GM23338 (cell line): ENCODE measurements at regions not wholly inside any gene's neighbourhood (a gene's known extent, or its start where the extent isn't known, plus 50 kb on each side); places are given as distances from the start of the nearest gene placed in this dataset.

Experiments
- ATAC-seq: fragments of 200-7000 bp; cut with Tn5 transposase; 3 replicates; pipeline ENCODE4 v1.9.1; 2020
- DNase-seq: peaks from one replicate; pipeline ENCODE4 v3.0.0-alpha.2; 2015; ENCODE audit warnings: low spot score
- H2AFZ ChIP-seq: fragments of 200-600 bp; sonication (generic); 2 replicates; pipeline ENCODE4 v1.8.0; 2016; ENCODE audit warnings: antibody characterized with exemption, mild to moderate bottlenecking, moderate library complexity
- H3F3A ChIP-seq: fragments of 200-600 bp; sonication (generic); replicated peaks from 2 replicates; pipeline ENCODE4 v1.8.0; 2017; ENCODE audit warnings: antibody characterized with exemption, mixed run types, low read depth
- H3K27ac ChIP-seq: fragments of 200-600 bp; sonication (generic); 2 replicates; pipeline ENCODE4 v1.6.1; 2016; ENCODE audit warnings: low read depth
- H3K27me3 ChIP-seq: fragments of 200-600 bp; sonication (generic); 2 replicates; pipeline ENCODE4 v1.8.0; 2016; ENCODE audit warnings: mild to moderate bottlenecking, mixed run types, moderate library complexity; ENCODE audit not compliant: insufficient read depth
- H3K36me3 ChIP-seq: fragments of 200-600 bp; sonication (generic); 2 replicates; pipeline ENCODE4 v1.8.0; 2016; ENCODE audit warnings: mild to moderate bottlenecking; ENCODE audit not compliant: insufficient read depth
- H3K4me1 ChIP-seq: fragments of 200-600 bp; sonication (generic); 2 replicates; pipeline ENCODE4 v1.8.0; 2016; ENCODE audit warnings: mild to moderate bottlenecking, moderate library complexity; ENCODE audit not compliant: insufficient read depth
- H3K4me2 ChIP-seq: fragments of 200-600 bp; sonication (generic); 2 replicates; pipeline ENCODE4 v1.7.1; 2017; ENCODE audit warnings: mixed run types
- H3K4me3 ChIP-seq: fragments of 200-600 bp; sonication (generic); 2 replicates; pipeline ENCODE4 v1.6.1; 2016; ENCODE audit warnings: mixed run types
- H3K79me2 ChIP-seq: fragments of 200-600 bp; sonication (generic); replicated peaks from 2 replicates; pipeline ENCODE4 v1.8.0; 2017; ENCODE audit warnings: mild to moderate bottlenecking; ENCODE audit not compliant: insufficient read depth
- H3K9me2 ChIP-seq: fragments of 200-600 bp; sonication (generic); 2 replicates; pipeline ENCODE4 v1.8.0; 2017; ENCODE audit not compliant: insufficient read depth
- H4K20me1 ChIP-seq: fragments of 200-600 bp; sonication (generic); replicated peaks from 2 replicates; pipeline ENCODE4 v1.8.0; 2017; ENCODE audit warnings: mild to moderate bottlenecking; ENCODE audit not compliant: insufficient read depth
- H3K27ac Mint-ChIP-seq: 2 replicates; pipeline ENCODE4 v1.8.0; 2020; ENCODE audit warnings: inconsistent platforms, mild to moderate bottlenecking, moderate library complexity, mixed read lengths
- H3K27me3 Mint-ChIP-seq: 3 replicates; pipeline ENCODE4 v1.8.0; 2022; ENCODE audit warnings: low read depth, mild to moderate bottlenecking, moderate library complexity, mixed read lengths, inconsistent platforms; ENCODE audit not compliant: insufficient read depth, poor library complexity
- H3K36me3 Mint-ChIP-seq: 3 replicates; pipeline ENCODE4 v1.8.0; 2021; ENCODE audit warnings: low read depth, mild to moderate bottlenecking, inconsistent platforms, moderate library complexity, mixed read lengths
- H3K4me1 Mint-ChIP-seq: 3 replicates; pipeline ENCODE4 v1.8.0; 2020; ENCODE audit warnings: mild to moderate bottlenecking, inconsistent platforms, mixed read lengths
- H3K4me3 Mint-ChIP-seq: 3 replicates; pipeline ENCODE4 v1.8.0; 2021; ENCODE audit warnings: moderate library complexity, mild to moderate bottlenecking, inconsistent platforms, mixed read lengths
- H3K9me3 Mint-ChIP-seq: 3 replicates; pipeline ENCODE4 v1.8.0; 2020; ENCODE audit warnings: moderate library complexity, mild to moderate bottlenecking, inconsistent platforms, mixed read lengths
- CREB1 ChIP-seq: fragments of 250-450 bp; sonication (Bioruptor Pico); IDR thresholded peaks from 2 replicates; pipeline ENCODE4 v1.5.0; 2020; ENCODE audit warnings: low read depth, mild to moderate bottlenecking, moderate library complexity
- EZH2 ChIP-seq: fragments of 200-600 bp; sonication (generic); IDR thresholded peaks from one replicate; pipeline ENCODE4 v1.8.0; 2017; ENCODE audit warnings: antibody characterized with exemption, mild to moderate bottlenecking, low read depth; ENCODE audit not compliant: unreplicated experiment
- EZH2phosphoT487 ChIP-seq: fragments of 200-600 bp; sonication (generic); IDR thresholded peaks from one replicate; pipeline ENCODE4 v1.8.1; 2018; ENCODE audit warnings: antibody characterized with exemption; ENCODE audit not compliant: unreplicated experiment
- JUNB ChIP-seq: IDR thresholded peaks from one replicate; pipeline ENCODE4 v1.6.1; 2016; ENCODE audit warnings: antibody characterized with exemption; ENCODE audit not compliant: unreplicated experiment
- NANOG ChIP-seq: IDR thresholded peaks from 2 replicates; pipeline ENCODE4 v1.6.1; 2016; ENCODE audit warnings: antibody characterized with exemption, borderline replicate concordance
- POLR2AphosphoS5 ChIP-seq: IDR thresholded peaks from 2 replicates; pipeline ENCODE4 v1.6.1; 2016; ENCODE audit warnings: antibody characterized with exemption, low read depth
- REST ChIP-seq: IDR thresholded peaks from one replicate; pipeline ENCODE4 v1.6.1; 2018; ENCODE audit warnings: antibody characterized with exemption; ENCODE audit not compliant: unreplicated experiment
- STAT1 ChIP-seq: IDR thresholded peaks from one replicate; pipeline ENCODE4 v1.6.1; 2016; ENCODE audit warnings: antibody characterized with exemption; ENCODE audit not compliant: unreplicated experiment
- ZNF331 ChIP-seq: fragments of 250-450 bp; sonication (Bioruptor Pico); IDR thresholded peaks from 2 replicates; pipeline ENCODE4 v1.5.0; 2020; ENCODE audit warnings: low read depth, mild to moderate bottlenecking, moderate library complexity
- TF ChIP-seq, protein P1 (sequence below), 2 experiments: fragments of 200-600 bp in 1 of 2; sonication (generic) in 1 of 2; conservative IDR thresholded peaks; 2 replicates each; pipeline versions ENCODE4 v1.5.1 to v1.6.1; 2016 to 2017; ENCODE audit warnings: antibody characterized with exemption in 2 of 2, low read depth in 2 of 2, mild to moderate bottlenecking in 2 of 2, moderate library complexity in 1 of 2
- TF ChIP-seq, protein P2 (sequence below): IDR thresholded peaks from 2 replicates; pipeline ENCODE4 v1.6.1; 2016; ENCODE audit warnings: antibody characterized with exemption
- TF ChIP-seq, protein P3 (sequence below): fragments of 250-450 bp; sonication (Bioruptor Pico); IDR thresholded peaks from 2 replicates; pipeline ENCODE4 v1.5.0; 2020; ENCODE audit warnings: mild to moderate bottlenecking, moderate library complexity

DNA sequence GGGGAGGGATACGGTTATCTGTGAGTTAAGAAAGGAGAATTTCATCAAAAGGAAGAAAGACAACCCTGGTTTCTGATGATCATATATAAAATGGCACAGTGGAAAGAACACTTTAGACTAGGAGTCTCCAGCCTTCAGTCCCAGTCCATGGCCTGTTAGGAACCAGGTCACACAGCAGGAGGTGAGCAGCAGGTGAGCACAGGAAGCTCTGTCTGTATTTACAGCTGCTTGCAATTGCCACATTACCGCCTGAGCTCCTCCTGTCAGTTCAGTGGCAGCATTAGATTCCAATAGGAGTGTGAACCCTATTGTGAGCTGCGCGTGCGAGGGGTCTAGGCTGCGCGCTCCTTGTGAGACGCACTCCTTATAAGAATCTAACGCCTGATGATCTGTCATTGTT lies 137.9 kb downstream of the BTG1 start:
- Histone ChIP-seq H4K20me1 (no peaks in the 10 kb centered on the region), H3K4me2 (no peak overlapping the region), H3K36me3 (no peaks in the 10 kb centered on the region), H3K4me3 (no peak overlapping the region), H2AFZ (no peak overlapping the region), H3K27ac (no peak overlapping the region), H3K4me1 (no peaks in the 10 kb centered on the region), H3K27me3 (no peaks in the 10 kb centered on the region), H3F3A (no peaks in the 10 kb centered on the region), H3K9me2 (peaks cover 6% of the 10 kb centered on the region; the same call in 1 of the 2 replicates), H3K79me2 (no peaks in the 10 kb centered on the region)
- peaks cover 7% of the 10 kb centered on the region; the same call in 1 of the 3 replicates for H3K4me1 Mint-ChIP-seq
- TF ChIP-seq, protein P1, sequence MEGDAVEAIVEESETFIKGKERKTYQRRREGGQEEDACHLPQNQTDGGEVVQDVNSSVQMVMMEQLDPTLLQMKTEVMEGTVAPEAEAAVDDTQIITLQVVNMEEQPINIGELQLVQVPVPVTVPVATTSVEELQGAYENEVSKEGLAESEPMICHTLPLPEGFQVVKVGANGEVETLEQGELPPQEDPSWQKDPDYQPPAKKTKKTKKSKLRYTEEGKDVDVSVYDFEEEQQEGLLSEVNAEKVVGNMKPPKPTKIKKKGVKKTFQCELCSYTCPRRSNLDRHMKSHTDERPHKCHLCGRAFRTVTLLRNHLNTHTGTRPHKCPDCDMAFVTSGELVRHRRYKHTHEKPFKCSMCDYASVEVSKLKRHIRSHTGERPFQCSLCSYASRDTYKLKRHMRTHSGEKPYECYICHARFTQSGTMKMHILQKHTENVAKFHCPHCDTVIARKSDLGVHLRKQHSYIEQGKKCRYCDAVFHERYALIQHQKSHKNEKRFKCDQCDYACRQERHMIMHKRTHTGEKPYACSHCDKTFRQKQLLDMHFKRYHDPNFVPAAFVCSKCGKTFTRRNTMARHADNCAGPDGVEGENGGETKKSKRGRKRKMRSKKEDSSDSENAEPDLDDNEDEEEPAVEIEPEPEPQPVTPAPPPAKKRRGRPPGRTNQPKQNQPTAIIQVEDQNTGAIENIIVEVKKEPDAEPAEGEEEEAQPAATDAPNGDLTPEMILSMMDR (conservative IDR thresholded peaks at IDR 0.05; ENCODE audit: low read depth in 2 of 2), result no peak
- TF ChIP-seq POLR2AphosphoS5, result no peak
- TF ChIP-seq, protein P2, sequence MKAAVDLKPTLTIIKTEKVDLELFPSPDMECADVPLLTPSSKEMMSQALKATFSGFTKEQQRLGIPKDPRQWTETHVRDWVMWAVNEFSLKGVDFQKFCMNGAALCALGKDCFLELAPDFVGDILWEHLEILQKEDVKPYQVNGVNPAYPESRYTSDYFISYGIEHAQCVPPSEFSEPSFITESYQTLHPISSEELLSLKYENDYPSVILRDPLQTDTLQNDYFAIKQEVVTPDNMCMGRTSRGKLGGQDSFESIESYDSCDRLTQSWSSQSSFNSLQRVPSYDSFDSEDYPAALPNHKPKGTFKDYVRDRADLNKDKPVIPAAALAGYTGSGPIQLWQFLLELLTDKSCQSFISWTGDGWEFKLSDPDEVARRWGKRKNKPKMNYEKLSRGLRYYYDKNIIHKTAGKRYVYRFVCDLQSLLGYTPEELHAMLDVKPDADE, result no peak
- TF ChIP-seq, protein P3, sequence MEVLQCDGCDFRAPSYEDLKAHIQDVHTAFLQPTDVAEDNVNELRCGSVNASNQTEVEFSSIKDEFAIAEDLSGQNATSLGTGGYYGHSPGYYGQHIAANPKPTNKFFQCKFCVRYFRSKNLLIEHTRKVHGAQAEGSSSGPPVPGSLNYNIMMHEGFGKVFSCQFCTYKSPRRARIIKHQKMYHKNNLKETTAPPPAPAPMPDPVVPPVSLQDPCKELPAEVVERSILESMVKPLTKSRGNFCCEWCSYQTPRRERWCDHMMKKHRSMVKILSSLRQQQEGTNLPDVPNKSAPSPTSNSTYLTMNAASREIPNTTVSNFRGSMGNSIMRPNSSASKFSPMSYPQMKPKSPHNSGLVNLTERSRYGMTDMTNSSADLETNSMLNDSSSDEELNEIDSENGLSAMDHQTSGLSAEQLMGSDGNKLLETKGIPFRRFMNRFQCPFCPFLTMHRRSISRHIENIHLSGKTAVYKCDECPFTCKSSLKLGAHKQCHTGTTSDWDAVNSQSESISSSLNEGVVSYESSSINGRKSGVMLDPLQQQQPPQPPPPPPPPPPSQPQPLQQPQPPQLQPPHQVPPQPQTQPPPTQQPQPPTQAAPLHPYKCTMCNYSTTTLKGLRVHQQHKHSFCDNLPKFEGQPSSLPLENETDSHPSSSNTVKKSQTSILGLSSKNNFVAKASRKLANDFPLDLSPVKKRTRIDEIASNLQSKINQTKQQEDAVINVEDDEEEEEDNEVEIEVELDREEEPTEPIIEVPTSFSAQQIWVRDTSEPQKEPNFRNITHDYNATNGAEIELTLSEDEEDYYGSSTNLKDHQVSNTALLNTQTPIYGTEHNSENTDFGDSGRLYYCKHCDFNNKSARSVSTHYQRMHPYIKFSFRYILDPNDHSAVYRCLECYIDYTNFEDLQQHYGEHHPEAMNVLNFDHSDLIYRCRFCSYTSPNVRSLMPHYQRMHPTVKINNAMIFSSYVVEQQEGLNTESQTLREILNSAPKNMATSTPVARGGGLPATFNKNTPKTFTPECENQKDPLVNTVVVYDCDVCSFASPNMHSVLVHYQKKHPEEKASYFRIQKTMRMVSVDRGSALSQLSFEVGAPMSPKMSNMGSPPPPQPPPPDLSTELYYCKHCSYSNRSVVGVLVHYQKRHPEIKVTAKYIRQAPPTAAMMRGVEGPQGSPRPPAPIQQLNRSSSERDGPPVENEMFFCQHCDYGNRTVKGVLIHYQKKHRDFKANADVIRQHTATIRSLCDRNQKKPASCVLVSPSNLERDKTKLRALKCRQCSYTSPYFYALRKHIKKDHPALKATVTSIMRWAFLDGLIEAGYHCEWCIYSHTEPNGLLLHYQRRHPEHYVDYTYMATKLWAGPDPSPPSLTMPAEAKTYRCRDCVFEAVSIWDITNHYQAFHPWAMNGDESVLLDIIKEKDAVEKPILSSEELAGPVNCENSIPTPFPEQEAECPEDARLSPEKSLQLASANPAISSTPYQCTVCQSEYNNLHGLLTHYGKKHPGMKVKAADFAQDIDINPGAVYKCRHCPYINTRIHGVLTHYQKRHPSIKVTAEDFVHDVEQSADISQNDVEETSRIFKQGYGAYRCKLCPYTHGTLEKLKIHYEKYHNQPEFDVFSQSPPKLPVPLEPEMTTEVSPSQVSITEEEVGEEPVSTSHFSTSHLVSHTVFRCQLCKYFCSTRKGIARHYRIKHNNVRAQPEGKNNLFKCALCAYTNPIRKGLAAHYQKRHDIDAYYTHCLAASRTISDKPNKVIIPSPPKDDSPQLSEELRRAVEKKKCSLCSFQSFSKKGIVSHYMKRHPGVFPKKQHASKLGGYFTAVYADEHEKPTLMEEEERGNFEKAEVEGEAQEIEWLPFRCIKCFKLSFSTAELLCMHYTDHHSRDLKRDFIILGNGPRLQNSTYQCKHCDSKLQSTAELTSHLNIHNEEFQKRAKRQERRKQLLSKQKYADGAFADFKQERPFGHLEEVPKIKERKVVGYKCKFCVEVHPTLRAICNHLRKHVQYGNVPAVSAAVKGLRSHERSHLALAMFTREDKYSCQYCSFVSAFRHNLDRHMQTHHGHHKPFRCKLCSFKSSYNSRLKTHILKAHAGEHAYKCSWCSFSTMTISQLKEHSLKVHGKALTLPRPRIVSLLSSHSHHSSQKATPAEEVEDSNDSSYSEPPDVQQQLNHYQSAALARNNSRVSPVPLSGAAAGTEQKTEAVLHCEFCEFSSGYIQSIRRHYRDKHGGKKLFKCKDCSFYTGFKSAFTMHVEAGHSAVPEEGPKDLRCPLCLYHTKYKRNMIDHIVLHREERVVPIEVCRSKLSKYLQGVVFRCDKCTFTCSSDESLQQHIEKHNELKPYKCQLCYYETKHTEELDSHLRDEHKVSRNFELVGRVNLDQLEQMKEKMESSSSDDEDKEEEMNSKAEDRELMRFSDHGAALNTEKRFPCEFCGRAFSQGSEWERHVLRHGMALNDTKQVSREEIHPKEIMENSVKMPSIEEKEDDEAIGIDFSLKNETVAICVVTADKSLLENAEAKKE (CRISPR knock-in tag), result no peak
- TF ChIP-seq REST, result no peak
- TF ChIP-seq EZH2phosphoT487, result no peak
- no peak for TF ChIP-seq ZNF331 (CRISPR knock-in tag)
- TF ChIP-seq STAT1, result no peak
- no peak for TF ChIP-seq EZH2
- TF ChIP-seq CREB1, result no peak
- TF ChIP-seq JUNB, result no peak
- TF ChIP-seq NANOG, result no peak
- H3K27ac Mint-ChIP-seq, result no peak overlapping the region
- H3K36me3 Mint-ChIP-seq, result no peaks in the 10 kb centered on the region
- ATAC-seq (peak; percentile 66), DNase-seq (peak; percentile 14)
- no peaks in the 10 kb centered on the region for H3K27me3 Mint-ChIP-seq
- H3K9me3 Mint-ChIP-seq, result no peaks in the 10 kb centered on the region
- no peak overlapping the region for H3K4me3 Mint-ChIP-seq
